SH-SY5Y (cell line): ENCODE measurements at regions not wholly inside any gene's neighbourhood (a gene's known extent, or its start where the extent isn't known, plus 50 kb on each side); places are given as distances from the start of the nearest gene placed in this dataset.

Source experiments
- GATA2 ChIP-seq: IDR thresholded peaks from 2 replicates; pipeline ENCODE4 v1.6.1; 2011; ENCODE audit warnings: mild to moderate bottlenecking, low read depth, low read length
- GATA3 ChIP-seq: IDR thresholded peaks from 2 replicates; pipeline ENCODE4 v1.6.1; 2011; ENCODE audit warnings: low read depth, mild to moderate bottlenecking, low read length, moderate library complexity

- TF ChIP-seq GATA3 (no peak), GATA2 (no peak)
Observed at GRCh38 chr13:74003374-74003773, 130.8 kb downstream of the KLF12 start.
